AG04450 (cell line): ENCODE measurements at regions not wholly inside any gene's neighbourhood (a gene's known extent, or its start where the extent isn't known, plus 50 kb on each side); places are given as distances from the start of the nearest gene placed in this dataset.

Experiments
- CTCF ChIA-PET: fragments of 300-600, 350-600 bp; formaldehyde crosslinking; extraction: SDS; loops from one replicate; lab custom pipeline; 2022; ENCODE audit warnings: antibody characterized with exemption, inconsistent platforms; lab: Charles Lee
- POLR2A ChIA-PET: fragments of 350-600 bp; formaldehyde crosslinking; extraction: SDS; loops from one replicate; lab custom pipeline; 2021; ENCODE audit warnings: antibody characterized with exemption, inconsistent platforms; lab: Yijun Ruan, JAX
- DNase-seq: peaks from one replicate; pipeline ENCODE4 v3.0.0-alpha.2; 2011; ENCODE audit warnings: low read depth, low spot score
- H3K27ac ChIP-seq: one replicate; pipeline ENCODE4 v1.5.1; 2012; ENCODE audit warnings: low read depth, low read length, control low read depth
- H3K27me3 ChIP-seq: one replicate; pipeline ENCODE4 v1.6.0; 2012; ENCODE audit warnings: low read length; ENCODE audit not compliant: control insufficient read depth, insufficient read depth
- H3K4me3 ChIP-seq: 2 replicates; pipeline ENCODE4 v1.5.1; 2011; ENCODE audit warnings: mild to moderate bottlenecking, low read depth, low read length, control low read depth
- H3K9me3 ChIP-seq: 2 replicates; pipeline ENCODE4 v1.5.1; 2012; ENCODE audit warnings: low read length; ENCODE audit not compliant: control insufficient read depth, insufficient read depth
- TF ChIP-seq, protein P1 (sequence below): IDR thresholded peaks from 2 replicates; pipeline ENCODE4 v1.5.1; 2011; ENCODE audit warnings: low read depth, low read length, control low read depth, inconsistent platforms

DNA sequence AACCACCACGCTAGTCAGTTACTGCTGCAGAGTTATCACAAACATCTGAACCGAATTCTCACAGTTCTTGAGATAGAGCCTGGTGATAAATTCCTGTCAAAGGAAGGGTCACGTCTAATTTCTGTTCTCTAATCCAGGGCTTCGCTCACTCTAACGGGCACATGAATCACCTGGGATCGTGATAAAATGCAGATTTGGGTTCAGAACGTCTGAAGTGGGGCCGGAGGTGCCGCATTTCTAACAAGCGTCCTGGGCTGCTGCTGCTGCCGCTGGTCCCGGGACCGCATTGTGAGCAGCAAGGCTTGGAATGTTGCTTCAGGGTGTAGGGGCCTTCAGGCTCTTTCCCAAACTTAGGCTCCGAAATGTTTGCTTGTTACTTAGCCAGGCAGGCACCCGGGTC lies 264.1 kb downstream of the CDC5L start:
- TF ChIP-seq, protein P1, sequence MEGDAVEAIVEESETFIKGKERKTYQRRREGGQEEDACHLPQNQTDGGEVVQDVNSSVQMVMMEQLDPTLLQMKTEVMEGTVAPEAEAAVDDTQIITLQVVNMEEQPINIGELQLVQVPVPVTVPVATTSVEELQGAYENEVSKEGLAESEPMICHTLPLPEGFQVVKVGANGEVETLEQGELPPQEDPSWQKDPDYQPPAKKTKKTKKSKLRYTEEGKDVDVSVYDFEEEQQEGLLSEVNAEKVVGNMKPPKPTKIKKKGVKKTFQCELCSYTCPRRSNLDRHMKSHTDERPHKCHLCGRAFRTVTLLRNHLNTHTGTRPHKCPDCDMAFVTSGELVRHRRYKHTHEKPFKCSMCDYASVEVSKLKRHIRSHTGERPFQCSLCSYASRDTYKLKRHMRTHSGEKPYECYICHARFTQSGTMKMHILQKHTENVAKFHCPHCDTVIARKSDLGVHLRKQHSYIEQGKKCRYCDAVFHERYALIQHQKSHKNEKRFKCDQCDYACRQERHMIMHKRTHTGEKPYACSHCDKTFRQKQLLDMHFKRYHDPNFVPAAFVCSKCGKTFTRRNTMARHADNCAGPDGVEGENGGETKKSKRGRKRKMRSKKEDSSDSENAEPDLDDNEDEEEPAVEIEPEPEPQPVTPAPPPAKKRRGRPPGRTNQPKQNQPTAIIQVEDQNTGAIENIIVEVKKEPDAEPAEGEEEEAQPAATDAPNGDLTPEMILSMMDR, result no peak
- Histone ChIP-seq H3K9me3 (no peaks in the 10 kb centered on the region; the same call in 1 of the 2 replicates), H3K4me3 (no peak overlapping the region), H3K27me3 (peaks cover 5% of the 10 kb centered on the region), H3K27ac (no peak overlapping the region)
- ChIA-PET POLR2A (no interaction called here), CTCF (interaction anchor here (1.1 to 3.0 kb wide), 2 partner anchors 157 to 177 kb away, joined by 3 to 30 read pairs; no protein-coding TSS in a partner anchor)
- DNase-seq, result no peak

DNA sequence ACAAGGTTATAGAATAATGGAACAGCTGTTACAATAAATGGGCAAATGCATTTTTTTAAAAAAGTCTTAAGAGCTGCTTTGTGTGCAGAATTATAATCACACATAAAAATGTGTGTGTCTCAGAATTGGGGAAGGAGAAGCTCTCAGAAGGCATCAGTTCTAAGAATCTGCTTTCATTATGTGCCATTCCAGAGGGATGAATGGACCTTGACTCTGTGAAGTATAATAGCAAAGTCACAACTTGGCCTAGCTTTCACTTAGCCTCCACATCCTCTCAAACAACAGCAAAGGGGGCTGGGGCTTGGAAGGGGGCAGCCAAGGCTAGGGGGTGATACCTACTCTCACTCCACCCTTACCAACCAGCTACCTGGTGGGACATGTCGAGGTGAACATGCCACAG lies 265.0 kb downstream of the CDC5L start:
- Histone ChIP-seq H3K4me3 (no peak overlapping the region), H3K27me3 (peaks cover 3% of the 10 kb centered on the region), H3K27ac (no peak overlapping the region), H3K9me3 (no peaks in the 10 kb centered on the region; the same call in 1 of the 2 replicates)
- ChIA-PET CTCF (interaction anchor here (1.1 to 3.0 kb wide), 6 partner anchors 22 to 1278 kb away, joined by 3 to 30 read pairs (median 7); no protein-coding TSS in a partner anchor), POLR2A (interaction anchor here (0.6 kb wide), 1 partner anchor 195 kb away, joined by 6 read pairs; no protein-coding TSS in a partner anchor)
- no peak for DNase-seq
- TF ChIP-seq, protein P1, result no peak

DNA sequence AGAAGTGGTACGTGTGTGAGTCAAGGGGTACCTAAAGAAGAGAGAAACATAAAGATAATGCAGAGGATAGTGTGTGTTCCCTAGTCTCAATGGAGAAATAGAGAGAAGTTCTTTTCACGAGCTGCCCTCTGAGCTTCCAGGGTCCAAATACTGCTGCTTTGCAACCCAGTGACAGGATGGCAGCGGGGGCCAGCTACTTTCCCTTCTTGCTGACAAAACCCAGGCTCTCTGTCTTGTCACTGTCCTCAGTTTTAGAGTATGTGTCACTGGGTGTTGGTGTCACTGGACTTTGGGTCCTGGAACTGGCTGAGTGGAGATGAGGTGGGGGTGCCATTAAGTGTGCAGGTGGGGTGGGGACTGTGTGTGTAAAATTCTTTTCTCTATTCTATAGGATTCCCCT lies 265.6 kb downstream of the CDC5L start:
- TF ChIP-seq, protein P1, result no peak
- H3K27me3 ChIP-seq, result peaks cover 3% of the 10 kb centered on the region
- CTCF ChIA-PET, result interaction anchor here (1.1 to 3.0 kb wide), 6 partner anchors 22 to 1277 kb away, joined by 5 to 30 read pairs (median 8); no protein-coding TSS in a partner anchor
- H3K27ac ChIP-seq, result no peak overlapping the region
- H3K4me3 ChIP-seq, result no peak overlapping the region
- POLR2A ChIA-PET, result interaction anchor here (0.6 kb wide), 1 partner anchor 195 kb away, joined by 6 read pairs; no protein-coding TSS in a partner anchor
- DNase-seq, result no peak
- H3K9me3 ChIP-seq, result no peaks in the 10 kb centered on the region; the same call in 1 of the 2 replicates

DNA sequence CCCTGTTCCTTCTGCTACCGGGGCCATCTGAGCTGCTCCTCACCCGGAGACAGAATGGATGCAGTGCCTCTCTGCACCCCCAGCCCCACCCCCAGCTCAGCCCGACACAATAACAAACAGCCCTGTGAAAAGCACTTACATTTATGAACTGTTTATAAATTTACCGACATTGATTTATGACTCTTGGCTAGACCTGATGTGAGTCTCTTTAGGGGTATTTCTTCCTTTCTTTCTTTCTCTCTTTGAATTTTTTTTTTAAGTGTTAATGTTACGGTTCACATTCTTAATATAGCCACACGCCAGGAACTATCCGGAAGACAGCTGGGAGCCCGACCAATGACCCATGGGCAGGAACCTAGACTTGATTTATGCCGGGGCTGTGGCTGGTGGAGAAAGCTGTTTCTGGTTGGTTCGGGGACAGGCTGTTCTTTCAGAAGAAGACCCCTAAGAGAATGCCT lies 266.3 kb downstream of the CDC5L start:
- no peaks in the 10 kb centered on the region for H3K9me3 ChIP-seq
- H3K4me3 ChIP-seq, result no peak overlapping the region
- POLR2A ChIA-PET, result interaction anchor here (0.6 kb wide), 1 partner anchor 717 kb away, joined by 3 read pairs; no protein-coding TSS in a partner anchor
- CTCF ChIA-PET, result interaction anchor here (1.9 to 3.0 kb wide), 5 partner anchors 23 to 1277 kb away, joined by 7 to 30 read pairs (median 9); no protein-coding TSS in a partner anchor
- TF ChIP-seq, protein P1, result no peak
- peaks cover 3% of the 10 kb centered on the region for H3K27me3 ChIP-seq
- no peak overlapping the region for H3K27ac ChIP-seq
- no peak for DNase-seq
